ENCODE measurements at regions not wholly inside any gene's neighbourhood (a gene's known extent, or its start where the extent isn't known, plus 50 kb on each side); places are given as distances from the start of the nearest gene placed in this dataset.

DNA sequence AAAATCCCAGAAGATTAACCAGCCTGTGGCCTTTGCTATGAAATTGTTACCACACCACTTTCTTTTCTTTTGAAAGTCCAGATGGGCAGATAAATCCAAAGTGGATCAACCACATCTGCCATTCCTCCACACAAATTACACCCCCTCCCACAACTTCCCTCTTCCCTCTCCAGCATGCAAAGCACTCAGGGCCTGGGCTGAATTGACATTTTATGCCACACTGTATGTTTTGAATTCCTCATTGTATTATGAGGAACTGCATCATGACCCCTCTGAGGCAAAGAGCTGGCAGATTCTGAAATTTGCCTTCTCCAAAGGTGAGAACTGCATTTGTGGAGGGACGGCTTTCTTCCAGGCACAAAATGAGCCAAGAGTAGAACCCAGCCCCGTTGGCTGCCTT lies 589.2 kb upstream of the KLF4 start:
- intact Hi-C loops (cut with micrococcal nuclease; ENCODE audit: unreplicated experiment) = no loop called here
- DNase-seq = no peak
- no TSS peak for BruUV-seq (replicated peaks)
- Mint-ChIP-seq H3K9me3 (ENCODE audit: low read depth, unreplicated experiment) (peaks cover 5% of the 10 kb centered on the region), H3K4me1 (ENCODE audit: low read depth, unreplicated experiment) (no peaks in the 10 kb centered on the region), H3K27me3 (ENCODE audit: unreplicated experiment) (peaks cover 9% of the 10 kb centered on the region), H3K4me3 (ENCODE audit: low read depth, unreplicated experiment) (no peak overlapping the region), H3K36me3 (ENCODE audit: insufficient read depth, unreplicated experiment) (no peaks in the 10 kb centered on the region), H3K27ac (ENCODE audit: unreplicated experiment) (no peak overlapping the region)
- TF ChIP-seq, protein P1, sequence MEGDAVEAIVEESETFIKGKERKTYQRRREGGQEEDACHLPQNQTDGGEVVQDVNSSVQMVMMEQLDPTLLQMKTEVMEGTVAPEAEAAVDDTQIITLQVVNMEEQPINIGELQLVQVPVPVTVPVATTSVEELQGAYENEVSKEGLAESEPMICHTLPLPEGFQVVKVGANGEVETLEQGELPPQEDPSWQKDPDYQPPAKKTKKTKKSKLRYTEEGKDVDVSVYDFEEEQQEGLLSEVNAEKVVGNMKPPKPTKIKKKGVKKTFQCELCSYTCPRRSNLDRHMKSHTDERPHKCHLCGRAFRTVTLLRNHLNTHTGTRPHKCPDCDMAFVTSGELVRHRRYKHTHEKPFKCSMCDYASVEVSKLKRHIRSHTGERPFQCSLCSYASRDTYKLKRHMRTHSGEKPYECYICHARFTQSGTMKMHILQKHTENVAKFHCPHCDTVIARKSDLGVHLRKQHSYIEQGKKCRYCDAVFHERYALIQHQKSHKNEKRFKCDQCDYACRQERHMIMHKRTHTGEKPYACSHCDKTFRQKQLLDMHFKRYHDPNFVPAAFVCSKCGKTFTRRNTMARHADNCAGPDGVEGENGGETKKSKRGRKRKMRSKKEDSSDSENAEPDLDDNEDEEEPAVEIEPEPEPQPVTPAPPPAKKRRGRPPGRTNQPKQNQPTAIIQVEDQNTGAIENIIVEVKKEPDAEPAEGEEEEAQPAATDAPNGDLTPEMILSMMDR (IDR thresholded peaks at IDR 0.05; ENCODE audit: unreplicated experiment) = no peak
- CTCF ChIA-PET = no interaction called here

DNA sequence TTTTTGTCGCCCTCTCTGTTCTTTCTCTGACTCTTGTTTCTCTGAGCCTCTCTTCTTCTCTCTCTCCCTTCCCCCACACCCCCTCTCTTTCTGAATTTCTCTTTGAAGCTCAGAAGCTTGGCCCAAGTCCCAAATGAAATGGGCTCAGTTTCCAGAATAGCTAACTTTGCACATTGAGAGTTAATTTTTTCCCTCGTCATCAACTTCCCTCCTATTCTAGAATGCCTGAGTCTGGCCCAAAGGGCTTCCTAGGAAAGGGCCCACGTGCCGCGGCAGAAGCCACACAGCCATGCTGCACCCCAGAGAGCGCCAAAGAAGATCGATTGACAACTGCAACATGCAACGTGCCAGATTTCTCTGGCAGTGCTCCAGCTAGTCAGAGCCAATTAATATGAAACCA lies 588.8 kb upstream of the KLF4 start:
- no peak for DNase-seq
- CTCF ChIA-PET = no interaction called here
- intact Hi-C loops (cut with micrococcal nuclease; ENCODE audit: unreplicated experiment) = no loop called here
- BruUV-seq (replicated peaks) = no TSS peak
- TF ChIP-seq, protein P1 (IDR thresholded peaks at IDR 0.05; ENCODE audit: unreplicated experiment) = no peak
- no peaks in the 10 kb centered on the region for H3K4me1 Mint-ChIP-seq (ENCODE audit: low read depth, unreplicated experiment)
- H3K4me3 Mint-ChIP-seq (ENCODE audit: low read depth, unreplicated experiment) = no peak overlapping the region
- H3K27me3 Mint-ChIP-seq (ENCODE audit: unreplicated experiment) = peaks cover 9% of the 10 kb centered on the region
- no peaks in the 10 kb centered on the region for H3K36me3 Mint-ChIP-seq (ENCODE audit: insufficient read depth, unreplicated experiment)
- H3K9me3 Mint-ChIP-seq (ENCODE audit: low read depth, unreplicated experiment) = peaks cover 4% of the 10 kb centered on the region
- no peak overlapping the region for H3K27ac Mint-ChIP-seq (ENCODE audit: unreplicated experiment)

DNA sequence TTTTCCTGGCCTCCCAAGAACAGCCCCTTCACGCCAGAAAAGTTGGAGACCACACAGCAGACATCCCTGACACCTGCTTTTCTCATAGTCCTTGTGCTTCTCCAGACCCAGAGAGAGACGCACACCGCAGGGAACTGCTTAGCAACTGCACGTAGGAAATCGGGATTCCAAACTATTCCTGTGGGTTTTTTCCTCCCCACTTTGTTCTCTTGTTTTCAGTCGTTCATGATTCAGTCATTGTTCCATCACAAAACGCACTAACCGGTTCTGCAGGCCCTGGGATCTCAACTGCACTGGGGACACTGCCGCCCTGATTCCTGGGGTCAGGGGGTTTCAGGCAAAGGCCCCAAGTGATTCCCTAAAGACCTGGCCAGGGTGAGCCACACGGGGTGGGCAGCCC lies 588.0 kb upstream of the KLF4 start:
- TF ChIP-seq, protein P1 (IDR thresholded peaks at IDR 0.05; ENCODE audit: unreplicated experiment) = no peak
- Mint-ChIP-seq H3K9me3 (ENCODE audit: low read depth, unreplicated experiment) (peaks cover 4% of the 10 kb centered on the region), H3K4me1 (ENCODE audit: low read depth, unreplicated experiment) (no peaks in the 10 kb centered on the region), H3K27ac (ENCODE audit: unreplicated experiment) (no peak overlapping the region), H3K36me3 (ENCODE audit: insufficient read depth, unreplicated experiment) (no peaks in the 10 kb centered on the region), H3K27me3 (ENCODE audit: unreplicated experiment) (peaks cover 9% of the 10 kb centered on the region), H3K4me3 (ENCODE audit: low read depth, unreplicated experiment) (no peak overlapping the region)
- no peak for DNase-seq
- intact Hi-C loops (cut with micrococcal nuclease; ENCODE audit: unreplicated experiment) = no loop called here
- no TSS peak for BruUV-seq (replicated peaks)
- CTCF ChIA-PET = no interaction called here

DNA sequence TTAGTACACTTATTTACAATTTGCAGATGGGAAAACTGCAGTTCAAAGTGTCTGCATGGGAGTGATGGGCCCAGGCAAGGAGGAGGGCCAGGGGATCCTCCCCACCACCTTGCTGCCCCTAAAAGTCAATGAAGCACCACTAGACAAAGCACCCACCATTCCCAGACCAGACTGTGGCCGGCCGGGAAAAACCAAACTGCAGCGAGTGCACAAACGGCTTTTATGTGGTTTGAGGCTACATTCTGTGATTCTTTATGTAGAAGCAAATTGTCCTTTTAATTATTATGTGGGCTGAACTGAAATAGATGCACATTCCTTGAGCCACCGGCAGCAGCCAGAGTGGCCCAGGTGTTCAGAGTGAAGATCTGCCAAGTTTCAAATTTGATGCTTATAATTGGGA lies 585.3 kb upstream of the KLF4 start:
- Mint-ChIP-seq H3K4me1 (ENCODE audit: low read depth, unreplicated experiment) (no peaks in the 10 kb centered on the region), H3K27ac (ENCODE audit: unreplicated experiment) (no peak overlapping the region), H3K36me3 (ENCODE audit: insufficient read depth, unreplicated experiment) (no peaks in the 10 kb centered on the region), H3K4me3 (ENCODE audit: low read depth, unreplicated experiment) (no peak overlapping the region), H3K9me3 (ENCODE audit: low read depth, unreplicated experiment) (peaks cover 4% of the 10 kb centered on the region), H3K27me3 (ENCODE audit: unreplicated experiment) (peaks cover 9% of the 10 kb centered on the region)
- TF ChIP-seq, protein P1 (IDR thresholded peaks at IDR 0.05; ENCODE audit: unreplicated experiment) = no peak
- intact Hi-C loops (cut with micrococcal nuclease; ENCODE audit: unreplicated experiment) = no loop called here
- no peak for DNase-seq
- CTCF ChIA-PET = no interaction called here
- no TSS peak for BruUV-seq (replicated peaks)

DNA sequence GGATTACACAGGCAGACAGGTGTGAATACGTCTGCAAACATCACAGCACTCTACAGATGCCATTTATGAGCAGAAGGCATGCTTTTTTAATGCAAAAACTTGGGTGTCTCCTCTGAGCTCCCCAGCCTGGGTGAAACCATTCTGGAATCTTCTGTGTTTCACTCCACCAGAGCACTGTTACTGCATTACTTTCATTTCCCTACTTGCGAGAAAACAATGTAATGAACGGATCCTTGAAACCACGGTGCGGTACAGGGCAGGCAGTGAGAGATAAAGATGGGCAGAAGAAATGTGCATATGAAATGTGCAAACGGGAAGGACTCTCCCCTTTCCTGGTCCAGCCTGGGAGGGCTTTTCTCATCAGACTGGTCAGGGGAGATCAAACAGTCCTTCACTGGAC lies 584.3 kb upstream of the KLF4 start:
- Mint-ChIP-seq H3K27me3 (ENCODE audit: unreplicated experiment) (peaks cover 5% of the 10 kb centered on the region), H3K27ac (ENCODE audit: unreplicated experiment) (no peak overlapping the region), H3K4me3 (ENCODE audit: low read depth, unreplicated experiment) (no peak overlapping the region), H3K9me3 (ENCODE audit: low read depth, unreplicated experiment) (peaks cover 4% of the 10 kb centered on the region), H3K36me3 (ENCODE audit: insufficient read depth, unreplicated experiment) (no peaks in the 10 kb centered on the region), H3K4me1 (ENCODE audit: low read depth, unreplicated experiment) (no peaks in the 10 kb centered on the region)
- DNase-seq = no peak
- intact Hi-C loops (cut with micrococcal nuclease; ENCODE audit: unreplicated experiment) = no loop called here
- TF ChIP-seq, protein P1 (IDR thresholded peaks at IDR 0.05; ENCODE audit: unreplicated experiment) = no peak
- BruUV-seq (replicated peaks) = no TSS peak
- CTCF ChIA-PET = no interaction called here
